IPS DF 6.9 (cell line): ENCODE measurements at regions not wholly inside any gene's neighbourhood (a gene's known extent, or its start where the extent isn't known, plus 50 kb on each side); places are given as distances from the start of the nearest gene placed in this dataset.

Experiments used
- DNase-seq: peaks from one replicate; pipeline ENCODE4 v3.0.0-alpha.2; 2013; ENCODE audit warnings: low read depth, low spot score
- H3K27ac ChIP-seq: one replicate; pipeline ENCODE4 v1.5.1; 2013; ENCODE audit warnings: low read length, control low read depth
- H3K27me3 ChIP-seq: 2 replicates; pipeline ENCODE4 v1.6.1; 2013; ENCODE audit warnings: mild to moderate bottlenecking, low read length; ENCODE audit not compliant: control insufficient read depth, insufficient read depth
- H3K36me3 ChIP-seq: 2 replicates; pipeline ENCODE4 v1.6.1; 2013; ENCODE audit warnings: low read length; ENCODE audit not compliant: control insufficient read depth, insufficient read depth
- H3K4me1 ChIP-seq: 2 replicates; pipeline ENCODE4 v1.6.1; 2013; ENCODE audit warnings: low read length; ENCODE audit not compliant: control insufficient read depth, insufficient read depth
- H3K4me3 ChIP-seq: 2 replicates; pipeline ENCODE4 v1.5.1; 2013; ENCODE audit warnings: mild to moderate bottlenecking, low read length
- H3K9me3 ChIP-seq: 2 replicates; pipeline ENCODE4 v1.6.1; 2013; ENCODE audit warnings: low read length, inconsistent platforms; ENCODE audit not compliant: control insufficient read depth, insufficient read depth
- WGBS: extraction: QIAGEN DNeasy Blood & Tissue Kit; methylation state at CpG from one replicate; pipeline ENCODE4 v1.1.7; 2013; ENCODE audit warnings: mixed read lengths, missing lambda C conversion rate; ENCODE audit not compliant: insufficient read length, insufficient coverage; 5-methylcytosine and 5-hydroxymethylcytosine counted together

DNA sequence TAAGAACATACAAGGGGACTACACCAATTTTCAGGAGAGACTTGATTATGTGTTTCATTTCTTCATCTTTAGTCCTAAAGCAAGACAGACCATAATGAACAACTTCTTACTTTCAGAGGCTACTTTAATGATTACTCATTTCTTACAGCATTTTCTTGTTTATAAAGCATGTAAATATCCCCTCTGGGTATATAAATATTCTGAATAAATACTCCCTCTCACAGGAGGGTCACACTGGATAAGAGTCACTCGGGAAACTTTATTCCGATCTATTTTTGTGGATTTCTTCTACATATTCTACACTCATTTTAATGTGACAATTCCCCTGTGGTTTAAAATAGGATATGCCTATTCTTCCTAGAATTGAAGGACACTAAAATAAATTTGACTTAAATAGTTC lies 228.9 kb upstream of the RPS6KA3 start:
- no peak overlapping the region for H3K4me3 ChIP-seq
- H3K27ac ChIP-seq, result no peak overlapping the region
- no peaks in the 10 kb centered on the region for H3K27me3 ChIP-seq
- H3K36me3 ChIP-seq, result no peaks in the 10 kb centered on the region
- H3K9me3 ChIP-seq, result no peaks in the 10 kb centered on the region
- no peak for DNase-seq
- no peaks in the 10 kb centered on the region for H3K4me1 ChIP-seq
- no CpG with 5 or more reads among the region's 2 CpGs for WGBS

DNA sequence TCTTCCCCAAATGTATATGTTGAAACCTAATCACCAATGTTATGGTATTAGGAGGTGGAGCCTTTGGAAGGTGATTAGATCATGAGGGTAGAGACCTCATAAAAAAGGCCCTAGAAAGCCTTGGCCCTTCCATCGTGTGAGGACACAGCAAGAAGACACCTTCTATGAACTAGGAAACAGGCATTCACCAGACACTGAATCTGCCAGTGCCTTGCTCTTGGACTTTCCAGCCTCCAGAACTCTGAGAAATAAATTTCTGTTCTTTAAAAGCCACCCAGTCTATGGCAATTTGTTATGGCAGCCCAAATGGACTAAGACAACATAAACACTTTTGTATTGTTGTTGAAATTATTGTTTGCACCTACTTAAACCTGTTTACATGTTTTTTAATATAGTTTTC lies 221.8 kb upstream of the RPS6KA3 start:
- no CpG with 5 or more reads among the region's 1 CpG for WGBS
- Histone ChIP-seq H3K4me3 (no peak overlapping the region), H3K36me3 (no peaks in the 10 kb centered on the region), H3K27ac (no peak overlapping the region), H3K9me3 (no peaks in the 10 kb centered on the region), H3K27me3 (no peaks in the 10 kb centered on the region), H3K4me1 (no peaks in the 10 kb centered on the region)
- no peak for DNase-seq

DNA sequence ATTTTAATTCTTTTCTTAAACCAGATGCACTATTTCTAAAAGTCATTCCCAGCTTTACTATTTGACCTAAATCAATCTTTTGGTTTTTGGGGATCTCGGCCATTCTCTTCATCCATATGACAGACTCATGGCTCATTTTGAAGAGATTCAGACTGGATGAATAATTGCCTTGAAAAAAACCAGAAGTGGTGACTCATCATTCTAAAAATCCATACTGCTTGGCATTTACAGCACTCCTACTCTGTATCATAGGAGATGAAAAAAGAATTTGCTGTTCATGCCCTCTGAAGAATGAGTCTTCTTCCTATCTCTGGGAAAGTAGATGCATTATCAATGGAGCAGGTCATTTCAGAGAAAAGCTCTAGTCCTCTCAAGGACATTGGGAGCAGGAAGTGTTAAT lies 220.5 kb upstream of the RPS6KA3 start:
- WGBS, result no CpG with 5 or more reads among the region's 1 CpG
- H3K27ac ChIP-seq, result no peak overlapping the region
- H3K4me3 ChIP-seq, result no peak overlapping the region
- no peaks in the 10 kb centered on the region for H3K36me3 ChIP-seq
- H3K4me1 ChIP-seq, result no peaks in the 10 kb centered on the region
- H3K9me3 ChIP-seq, result no peaks in the 10 kb centered on the region
- DNase-seq, result no peak
- H3K27me3 ChIP-seq, result no peaks in the 10 kb centered on the region

DNA sequence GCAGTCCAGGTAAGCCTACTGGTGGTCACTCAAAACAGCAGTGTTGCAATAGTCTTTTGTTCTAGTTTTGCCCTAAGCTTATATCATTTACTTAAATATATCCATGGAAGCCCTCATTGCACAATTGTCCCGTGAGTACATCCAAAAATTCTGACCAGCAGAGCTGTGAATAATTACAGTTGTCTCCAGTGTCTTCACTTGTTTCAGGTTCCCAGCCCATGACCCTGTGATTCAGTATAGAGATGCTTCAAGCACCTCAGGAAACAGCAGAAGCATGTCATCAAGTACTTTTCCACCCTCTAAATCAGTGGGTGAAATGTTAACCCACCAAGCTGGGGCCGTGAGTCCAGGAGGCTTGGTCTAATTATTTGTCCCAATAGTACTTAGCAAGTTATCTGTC lies 214.9 kb upstream of the RPS6KA3 start:
- WGBS, result no CpG with 5 or more reads among the region's 2 CpGs
- Histone ChIP-seq H3K36me3 (no peaks in the 10 kb centered on the region), H3K4me3 (no peak overlapping the region), H3K4me1 (no peaks in the 10 kb centered on the region), H3K27me3 (no peaks in the 10 kb centered on the region), H3K27ac (no peak overlapping the region), H3K9me3 (no peaks in the 10 kb centered on the region)
- DNase-seq, result no peak

DNA sequence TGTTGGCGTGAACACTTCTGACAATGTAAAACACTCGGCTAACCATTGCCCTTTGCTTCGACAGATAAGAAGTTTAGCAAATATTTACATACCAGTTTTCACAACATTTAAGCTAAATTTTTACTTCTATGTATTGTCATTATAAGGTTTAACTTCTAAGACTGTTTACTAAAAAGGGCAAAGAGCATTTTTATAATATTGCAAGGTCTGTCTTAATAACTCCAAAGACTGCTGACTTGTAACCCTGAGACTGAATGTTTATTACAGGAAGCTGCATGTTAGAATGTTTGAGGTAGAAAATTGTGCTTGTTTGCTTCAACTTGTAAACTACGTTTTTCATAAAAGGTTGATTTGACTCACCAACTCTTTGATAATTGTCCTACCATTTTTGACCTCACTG lies 213.2 kb upstream of the RPS6KA3 start:
- no CpG with 5 or more reads among the region's 4 CpGs for WGBS
- no peaks in the 10 kb centered on the region for H3K27me3 ChIP-seq
- no peak overlapping the region for H3K4me3 ChIP-seq
- no peaks in the 10 kb centered on the region for H3K36me3 ChIP-seq
- H3K9me3 ChIP-seq, result no peaks in the 10 kb centered on the region
- no peak overlapping the region for H3K27ac ChIP-seq
- no peak for DNase-seq
- no peaks in the 10 kb centered on the region for H3K4me1 ChIP-seq

DNA sequence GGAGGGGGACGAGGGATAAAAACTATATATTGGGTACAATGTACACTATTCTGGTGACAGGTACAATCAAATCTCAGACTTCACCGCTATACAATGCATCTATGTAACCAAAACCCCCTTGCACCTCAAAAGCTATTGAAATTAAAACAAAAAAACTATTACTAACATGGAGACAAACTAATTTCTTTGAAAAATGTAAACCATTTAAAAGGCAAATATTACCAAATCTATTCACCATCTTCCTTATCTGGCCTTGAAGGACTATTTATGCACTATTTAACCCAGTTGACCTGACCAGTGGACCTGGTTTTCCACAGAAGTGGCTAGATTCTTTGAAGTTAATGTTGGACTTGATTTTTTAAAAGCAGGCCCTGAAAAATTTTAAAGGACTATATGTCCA lies 212.3 kb upstream of the RPS6KA3 start:
- WGBS, result no CpG with 5 or more reads among the region's 2 CpGs
- H3K9me3 ChIP-seq, result no peaks in the 10 kb centered on the region
- no peak for DNase-seq

DNA sequence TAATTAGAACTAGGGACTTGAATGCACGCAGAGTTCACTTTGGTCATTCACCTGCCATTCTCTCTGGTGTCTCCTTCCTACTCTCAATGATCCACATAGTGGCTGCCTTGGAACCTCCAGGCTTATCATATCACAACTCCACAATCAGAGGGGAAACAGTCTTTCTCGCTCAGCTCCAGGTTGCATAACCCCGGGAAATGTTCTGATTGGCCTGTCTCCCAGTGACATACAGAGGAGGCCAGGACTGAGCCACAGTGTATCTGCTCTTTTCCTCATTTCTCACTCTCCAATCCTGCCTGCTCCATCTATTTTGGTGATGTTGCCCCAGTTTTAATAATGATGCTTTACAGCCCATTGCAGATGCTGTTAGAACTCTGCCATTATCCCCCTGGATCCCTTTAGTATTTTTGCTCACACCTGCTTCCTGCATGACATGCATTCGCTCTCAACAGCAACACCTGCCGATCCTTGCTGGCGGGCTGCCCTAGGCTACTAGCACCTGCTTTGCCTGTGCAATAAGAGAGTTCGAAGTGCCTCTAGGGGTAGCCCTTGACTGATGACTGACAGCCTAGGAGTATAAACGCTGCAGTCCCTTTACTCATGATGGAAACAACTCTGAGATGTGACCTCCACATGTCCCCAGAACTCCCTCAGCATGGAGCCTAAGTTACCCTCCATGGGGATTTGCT lies 211.3 kb upstream of the RPS6KA3 start:
- no peak for DNase-seq
- no peaks in the 10 kb centered on the region for H3K9me3 ChIP-seq
- H3K4me1 ChIP-seq, result no peaks in the 10 kb centered on the region
- no peak overlapping the region for H3K27ac ChIP-seq
- no peaks in the 10 kb centered on the region for H3K27me3 ChIP-seq
- no peak overlapping the region for H3K4me3 ChIP-seq
- no peaks in the 10 kb centered on the region for H3K36me3 ChIP-seq
- no CpG with 5 or more reads among the region's 8 CpGs for WGBS

More for the DNA sequence above, 212.3 kb upstream of the RPS6KA3 start:
- H3K27me3 ChIP-seq, result no peaks in the 10 kb centered on the region
- H3K27ac ChIP-seq, result no peak overlapping the region
- no peak overlapping the region for H3K4me3 ChIP-seq
- no peaks in the 10 kb centered on the region for H3K4me1 ChIP-seq
- H3K36me3 ChIP-seq, result no peaks in the 10 kb centered on the region

DNA sequence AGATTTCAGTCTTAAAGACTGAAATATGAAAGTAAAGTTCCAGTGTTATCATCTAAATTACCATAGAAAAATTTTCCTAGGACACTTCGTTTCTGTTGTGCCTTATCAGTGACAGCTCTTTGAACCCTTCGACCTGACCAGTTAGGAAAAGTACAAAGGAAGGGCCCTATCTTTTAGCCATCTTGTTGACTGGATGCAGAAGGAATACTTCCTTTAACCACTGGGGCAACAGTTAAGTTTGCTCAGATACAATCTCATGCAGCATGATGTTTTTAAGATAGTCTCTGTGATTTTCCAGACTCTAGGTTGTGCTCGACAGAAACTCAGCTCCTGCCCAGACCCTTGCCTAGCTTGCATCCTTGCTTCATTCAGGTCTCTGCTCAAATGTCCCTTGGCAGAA lies 210.5 kb upstream of the RPS6KA3 start:
- Histone ChIP-seq H3K27me3 (no peaks in the 10 kb centered on the region), H3K36me3 (no peaks in the 10 kb centered on the region), H3K27ac (no peak overlapping the region), H3K9me3 (no peaks in the 10 kb centered on the region), H3K4me1 (no peaks in the 10 kb centered on the region), H3K4me3 (no peak overlapping the region)
- DNase-seq, result no peak
- WGBS, result no CpG with 5 or more reads among the region's 3 CpGs

DNA sequence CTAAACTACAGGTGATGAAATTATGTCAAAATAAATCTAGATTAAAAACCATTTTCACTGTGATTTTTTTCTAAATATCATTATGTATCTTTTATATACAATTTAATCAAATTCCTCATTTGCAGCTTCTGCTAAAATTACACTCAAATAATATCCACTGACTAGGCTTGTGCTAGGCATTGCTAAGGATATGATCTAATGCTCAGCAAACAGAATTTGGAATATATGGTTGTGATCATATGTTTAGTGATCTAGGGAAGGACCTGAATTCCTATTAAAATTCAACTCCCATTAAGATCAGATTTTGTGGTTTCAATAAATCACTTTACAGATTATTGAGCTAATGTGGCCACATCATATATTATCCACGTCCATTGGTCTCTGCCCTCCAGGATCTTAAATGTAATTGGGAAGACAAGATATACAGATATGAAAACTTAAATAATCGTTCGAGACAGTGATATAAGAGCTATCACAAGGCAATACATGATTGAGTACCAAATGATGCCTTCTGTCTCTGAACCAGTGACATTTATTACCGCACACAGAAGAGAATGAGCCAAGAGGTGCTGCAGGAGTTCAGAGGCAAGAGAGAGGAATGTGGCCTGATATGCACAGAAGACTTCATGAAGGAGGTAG lies 206.0 kb upstream of the RPS6KA3 start:
- Histone ChIP-seq H3K27me3 (no peaks in the 10 kb centered on the region), H3K4me3 (no peak overlapping the region), H3K9me3 (no peaks in the 10 kb centered on the region), H3K4me1 (no peaks in the 10 kb centered on the region), H3K36me3 (no peaks in the 10 kb centered on the region), H3K27ac (no peak overlapping the region)
- no CpG with 5 or more reads among the region's 4 CpGs for WGBS
- no peak for DNase-seq

DNA sequence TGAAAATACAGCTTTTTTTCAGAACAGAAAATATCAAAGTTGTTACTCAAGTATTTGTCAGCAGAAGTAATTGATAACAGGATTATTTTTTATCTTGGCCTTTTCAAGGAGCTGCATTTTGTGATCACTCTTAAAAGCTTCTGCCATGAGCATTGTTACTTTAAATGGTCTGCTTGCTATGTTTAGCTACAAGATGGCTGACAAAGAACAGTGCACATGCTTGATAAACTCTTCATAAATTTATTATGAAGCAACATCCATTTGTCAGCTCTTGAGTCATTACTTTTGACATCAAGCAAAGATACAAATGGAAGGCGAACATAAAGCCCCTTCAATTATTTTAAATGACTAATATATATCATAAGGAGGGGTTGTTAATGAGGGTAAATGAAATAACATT lies 205.4 kb upstream of the RPS6KA3 start:
- no peaks in the 10 kb centered on the region for H3K36me3 ChIP-seq
- WGBS, result no CpG with 5 or more reads among the region's 1 CpG
- no peak overlapping the region for H3K4me3 ChIP-seq
- H3K9me3 ChIP-seq, result no peaks in the 10 kb centered on the region
- DNase-seq, result no peak
- H3K27me3 ChIP-seq, result no peaks in the 10 kb centered on the region
- no peak overlapping the region for H3K27ac ChIP-seq
- no peaks in the 10 kb centered on the region for H3K4me1 ChIP-seq

DNA sequence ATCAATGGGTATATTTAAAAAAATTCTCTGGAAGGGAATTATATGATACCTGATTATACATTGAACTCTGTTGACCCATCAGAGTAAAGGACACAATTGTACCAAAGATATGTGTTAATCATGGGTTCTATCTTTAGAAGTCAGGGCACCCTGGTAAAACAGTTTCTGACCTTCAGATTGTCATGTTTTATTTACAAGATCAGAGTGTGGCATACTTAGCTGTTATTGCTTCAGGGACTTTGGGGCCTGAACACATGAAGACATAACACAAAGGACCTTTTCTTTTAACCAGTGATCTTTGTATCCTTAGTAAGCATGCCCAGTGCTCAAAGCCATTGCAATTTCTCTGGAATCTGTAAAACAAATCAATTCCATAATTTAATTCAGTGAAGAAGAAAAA lies 204.8 kb upstream of the RPS6KA3 start:
- H3K27ac ChIP-seq, result no peak overlapping the region
- H3K4me3 ChIP-seq, result no peak overlapping the region
- H3K36me3 ChIP-seq, result no peaks in the 10 kb centered on the region
- DNase-seq, result no peak
- H3K9me3 ChIP-seq, result no peaks in the 10 kb centered on the region
- H3K4me1 ChIP-seq, result no peaks in the 10 kb centered on the region
- no peaks in the 10 kb centered on the region for H3K27me3 ChIP-seq
